ENCODE measurements at regions not wholly inside any gene's neighbourhood (a gene's known extent, or its start where the extent isn't known, plus 50 kb on each side); places are given as distances from the start of the nearest gene placed in this dataset.

GRCh38 chr4:82194329-82194728 lies 179.5 kb downstream of the HNRNPD start:
- TF ChIP-seq, protein P1, sequence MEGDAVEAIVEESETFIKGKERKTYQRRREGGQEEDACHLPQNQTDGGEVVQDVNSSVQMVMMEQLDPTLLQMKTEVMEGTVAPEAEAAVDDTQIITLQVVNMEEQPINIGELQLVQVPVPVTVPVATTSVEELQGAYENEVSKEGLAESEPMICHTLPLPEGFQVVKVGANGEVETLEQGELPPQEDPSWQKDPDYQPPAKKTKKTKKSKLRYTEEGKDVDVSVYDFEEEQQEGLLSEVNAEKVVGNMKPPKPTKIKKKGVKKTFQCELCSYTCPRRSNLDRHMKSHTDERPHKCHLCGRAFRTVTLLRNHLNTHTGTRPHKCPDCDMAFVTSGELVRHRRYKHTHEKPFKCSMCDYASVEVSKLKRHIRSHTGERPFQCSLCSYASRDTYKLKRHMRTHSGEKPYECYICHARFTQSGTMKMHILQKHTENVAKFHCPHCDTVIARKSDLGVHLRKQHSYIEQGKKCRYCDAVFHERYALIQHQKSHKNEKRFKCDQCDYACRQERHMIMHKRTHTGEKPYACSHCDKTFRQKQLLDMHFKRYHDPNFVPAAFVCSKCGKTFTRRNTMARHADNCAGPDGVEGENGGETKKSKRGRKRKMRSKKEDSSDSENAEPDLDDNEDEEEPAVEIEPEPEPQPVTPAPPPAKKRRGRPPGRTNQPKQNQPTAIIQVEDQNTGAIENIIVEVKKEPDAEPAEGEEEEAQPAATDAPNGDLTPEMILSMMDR (IDR thresholded peaks at IDR 0.05; ENCODE audit: poor library complexity, severe bottlenecking) = no peak
- no peak for TF ChIP-seq EP300 (conservative IDR thresholded peaks at IDR 0.05; ENCODE audit: poor library complexity, severe bottlenecking)
- TF ChIP-seq POLR2AphosphoS5 (IDR thresholded peaks at IDR 0.05) = no peak
